D721Med (cell line): ENCODE measurements at regions not wholly inside any gene's neighbourhood (a gene's known extent, or its start where the extent isn't known, plus 50 kb on each side); places are given as distances from the start of the nearest gene placed in this dataset.

ENCODE experiments used
- DNase-seq: peaks from one replicate; pipeline ENCODE4 v3.0.0; 2011; ENCODE audit warnings: low spot score; ENCODE audit not compliant: insufficient read length
- FAIRE-seq: peaks from 2 replicates; lab custom pipeline; 2011; peaks lifted over from hg19 to GRCh38; lab: Jason Lieb, UNC
- TF ChIP-seq, protein P1 (sequence below): IDR thresholded peaks from 2 replicates; pipeline ENCODE4 v1.5.1; 2012; ENCODE audit warnings: mild to moderate bottlenecking, control low read depth; ENCODE audit not compliant: insufficient read depth; ENCODE audit errors: missing control alignments

DNA sequence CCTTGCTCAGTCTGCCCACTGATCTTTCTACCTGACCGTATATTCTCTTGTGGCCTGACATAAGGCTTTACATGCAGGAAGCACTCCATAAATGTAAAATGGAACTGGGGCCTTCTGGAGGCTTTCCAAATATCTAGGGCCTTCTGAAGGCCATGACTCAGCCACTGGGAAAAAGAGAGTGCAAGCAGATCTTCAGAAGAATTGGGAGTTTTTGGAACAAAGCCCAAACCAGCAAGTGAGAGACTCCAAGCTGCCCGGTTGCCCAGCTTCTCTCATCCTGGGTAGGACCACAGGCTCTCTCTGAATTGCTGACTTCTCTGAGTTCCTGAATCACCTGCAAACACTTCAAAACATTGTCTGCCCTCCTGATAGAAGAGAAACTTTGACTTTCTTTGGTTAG, 107.9 kb upstream of the BMAL1 start:
- FAIRE-seq (no peak), DNase-seq (no peak)
- TF ChIP-seq, protein P1, sequence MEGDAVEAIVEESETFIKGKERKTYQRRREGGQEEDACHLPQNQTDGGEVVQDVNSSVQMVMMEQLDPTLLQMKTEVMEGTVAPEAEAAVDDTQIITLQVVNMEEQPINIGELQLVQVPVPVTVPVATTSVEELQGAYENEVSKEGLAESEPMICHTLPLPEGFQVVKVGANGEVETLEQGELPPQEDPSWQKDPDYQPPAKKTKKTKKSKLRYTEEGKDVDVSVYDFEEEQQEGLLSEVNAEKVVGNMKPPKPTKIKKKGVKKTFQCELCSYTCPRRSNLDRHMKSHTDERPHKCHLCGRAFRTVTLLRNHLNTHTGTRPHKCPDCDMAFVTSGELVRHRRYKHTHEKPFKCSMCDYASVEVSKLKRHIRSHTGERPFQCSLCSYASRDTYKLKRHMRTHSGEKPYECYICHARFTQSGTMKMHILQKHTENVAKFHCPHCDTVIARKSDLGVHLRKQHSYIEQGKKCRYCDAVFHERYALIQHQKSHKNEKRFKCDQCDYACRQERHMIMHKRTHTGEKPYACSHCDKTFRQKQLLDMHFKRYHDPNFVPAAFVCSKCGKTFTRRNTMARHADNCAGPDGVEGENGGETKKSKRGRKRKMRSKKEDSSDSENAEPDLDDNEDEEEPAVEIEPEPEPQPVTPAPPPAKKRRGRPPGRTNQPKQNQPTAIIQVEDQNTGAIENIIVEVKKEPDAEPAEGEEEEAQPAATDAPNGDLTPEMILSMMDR = no peak

DNA sequence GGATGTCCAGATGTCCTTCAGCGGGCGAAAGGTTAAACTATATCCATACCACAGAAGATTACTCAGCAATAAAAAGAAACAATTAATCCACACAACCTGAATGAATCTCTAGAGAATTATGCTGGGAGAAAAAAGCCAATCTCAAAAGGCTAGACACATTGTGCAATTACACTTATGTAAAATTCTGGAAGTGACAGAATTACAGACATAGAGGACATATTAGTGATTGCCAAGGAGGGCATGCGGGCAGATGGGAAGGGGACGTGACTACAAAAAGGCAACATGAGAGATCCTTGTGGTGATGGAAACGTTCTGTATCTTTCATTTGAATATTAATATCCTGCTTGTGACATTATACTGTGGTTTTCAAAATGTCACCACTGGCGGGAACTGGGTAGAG, 103.5 kb upstream of the BMAL1 start:
- TF ChIP-seq, protein P1 = no peak
- DNase-seq = no peak

DNA sequence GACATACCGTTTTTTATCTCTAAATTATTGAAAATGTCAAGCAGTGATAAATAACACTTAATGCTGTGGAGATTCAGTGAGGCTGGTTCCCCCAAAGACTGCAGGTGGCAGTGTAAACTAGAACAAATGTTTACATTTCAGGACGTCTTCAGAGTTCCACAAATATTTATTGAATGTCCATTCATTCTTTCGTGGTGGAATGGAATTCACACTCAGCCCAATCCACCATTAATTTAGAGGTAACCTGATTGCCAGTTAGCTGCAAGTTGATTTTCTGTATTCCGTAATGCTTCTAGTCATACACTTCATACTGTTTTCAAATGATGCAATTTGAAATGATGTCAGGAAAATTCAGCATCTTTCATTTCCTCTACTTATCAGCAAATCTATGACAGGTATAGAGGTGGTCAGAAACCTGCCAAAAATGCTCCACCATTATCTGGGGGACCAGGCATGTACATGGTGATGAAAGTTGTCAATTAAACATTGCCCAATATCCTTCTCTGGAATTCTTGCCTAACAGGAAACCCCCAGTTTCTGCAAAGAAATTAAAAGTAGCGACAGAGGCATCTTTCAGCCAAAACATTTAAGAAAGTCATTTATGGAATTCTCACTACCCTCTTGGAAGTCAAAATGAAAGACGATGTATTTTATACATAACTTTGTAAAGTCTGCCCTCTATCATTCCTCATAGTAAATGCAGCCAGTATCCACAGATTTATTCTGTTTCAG, 94.3 kb upstream of the BMAL1 start:
- DNase-seq = no peak
- FAIRE-seq = no peak

More for the DNA sequence above, 103.5 kb upstream of the BMAL1 start:
- FAIRE-seq = no peak

DNA sequence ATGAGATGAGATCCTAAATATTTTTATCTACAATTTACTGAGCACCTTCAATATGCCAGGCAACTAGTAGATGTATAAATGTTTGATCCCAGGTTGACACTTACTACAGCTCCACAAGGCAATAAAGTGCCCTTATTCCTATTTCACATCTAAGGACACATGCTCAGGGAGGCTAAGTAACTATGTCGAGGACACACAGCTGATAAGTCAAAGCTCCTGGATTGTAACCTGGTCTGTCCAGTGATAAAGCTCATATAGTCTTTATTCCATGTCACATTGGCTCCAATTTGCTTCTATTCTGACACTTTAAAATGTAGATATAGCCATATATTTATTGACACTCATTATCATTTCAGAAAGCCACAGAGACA, 93.8 kb upstream of the BMAL1 start:
- DNase-seq = no peak
- TF ChIP-seq, protein P1 = no peak
- no peak for FAIRE-seq

More for the DNA sequence above, 94.3 kb upstream of the BMAL1 start:
- TF ChIP-seq, protein P1 = peak; percentile 54

DNA sequence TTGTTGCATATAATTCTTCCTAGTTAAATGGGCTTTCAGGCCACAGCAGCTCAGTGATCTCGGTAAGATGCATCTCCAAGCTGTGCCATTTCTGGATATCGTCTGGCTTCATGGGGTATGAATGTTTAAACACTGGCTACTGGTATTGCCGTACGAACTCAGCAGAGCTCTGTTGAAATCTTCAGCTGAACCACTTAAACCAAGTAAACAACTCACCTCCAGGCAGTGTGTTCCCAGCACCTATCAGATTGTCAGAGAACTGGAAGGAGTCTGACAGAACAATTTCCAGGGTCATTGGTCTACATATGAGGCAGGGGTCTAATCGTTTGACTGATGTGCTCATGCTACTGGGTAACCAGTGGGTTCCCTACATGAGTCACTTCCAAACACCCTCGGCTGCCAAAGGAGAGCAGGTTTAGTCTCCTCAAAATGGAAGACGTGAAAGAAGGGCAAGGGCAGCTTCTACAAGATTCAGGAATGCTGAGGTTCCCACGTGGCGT, 93.2 kb upstream of the BMAL1 start:
- DNase-seq (no peak), FAIRE-seq (no peak)
- TF ChIP-seq, protein P1 = no peak

DNA sequence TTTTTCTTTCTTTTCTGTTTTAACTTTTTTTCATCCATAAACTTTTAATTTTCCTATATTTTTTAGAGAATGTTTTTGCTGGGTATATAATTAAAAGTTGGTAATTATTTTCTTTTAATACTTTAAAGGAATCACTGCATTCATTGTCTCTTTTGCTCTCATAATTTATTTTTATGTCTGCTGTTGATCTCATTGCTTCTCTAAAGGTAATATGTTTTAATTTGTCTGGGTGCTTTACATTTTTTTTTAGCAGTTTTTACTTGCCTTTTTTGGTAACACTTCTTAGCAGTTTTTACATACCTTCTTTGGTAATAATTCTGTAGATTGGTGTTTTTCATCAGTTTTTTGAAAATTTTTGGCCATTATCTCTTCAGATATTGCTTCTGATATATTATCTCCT, 89.4 kb upstream of the BMAL1 start:
- DNase-seq = no peak
- TF ChIP-seq, protein P1 = no peak
- FAIRE-seq = no peak
